ENCODE measurements at regions not wholly inside any gene's neighbourhood (a gene's known extent, or its start where the extent isn't known, plus 50 kb on each side); places are given as distances from the start of the nearest gene placed in this dataset.
"Not testable (repeated sequence)": the region's sequence is repeated elsewhere in the genome, so short reads cannot be mapped to it uniquely, and the experiment has no call there.

GRCh38 chr1:232440325-232441035 is 189.5 kb downstream of the SIPA1L2 start:
- no peak for DNase-seq

GRCh38 chr1:232439011-232439410 is 190.9 kb downstream of the SIPA1L2 start:
- no peak for DNase-seq

DNA sequence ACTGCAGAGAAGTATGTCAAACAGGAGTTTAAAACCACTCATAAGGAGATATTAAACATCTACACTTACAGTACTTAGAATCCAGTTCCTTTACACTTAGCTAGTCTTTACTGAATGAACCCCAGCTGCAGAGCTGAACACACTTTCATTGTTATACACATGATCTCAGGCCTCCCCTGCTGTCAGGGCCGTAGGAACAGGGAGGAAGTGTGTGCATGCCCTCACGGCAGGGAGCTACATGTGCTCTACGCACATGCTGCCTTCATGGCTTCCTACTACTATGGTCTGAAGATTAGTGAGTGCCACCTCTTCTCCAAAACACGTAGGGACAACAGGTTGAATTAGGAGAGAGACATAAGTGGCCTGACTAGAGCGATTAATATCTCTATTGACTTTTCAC is 191.5 kb downstream of the SIPA1L2 start:
- DNase-seq: no peak

DNA sequence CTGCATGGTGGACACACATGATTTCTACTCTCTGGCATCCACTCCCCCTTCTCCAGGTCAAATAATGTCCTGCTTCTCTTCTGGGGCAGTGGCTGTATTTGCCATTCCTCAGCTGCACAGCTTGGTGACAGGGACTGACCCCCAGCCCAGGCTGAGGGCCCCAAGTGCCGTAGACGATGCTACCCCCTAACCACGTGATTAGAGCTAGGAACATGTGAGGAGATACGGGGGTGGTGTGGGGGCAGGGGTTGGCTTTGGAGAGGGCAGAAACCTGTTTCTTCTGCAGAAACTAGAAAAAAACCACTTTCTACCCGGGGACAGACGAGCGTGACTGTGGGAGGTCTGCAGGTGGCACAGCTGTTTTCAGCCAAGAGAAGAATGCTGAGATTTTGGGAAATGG is 192.4 kb downstream of the SIPA1L2 start:
- no peak for DNase-seq

DNA sequence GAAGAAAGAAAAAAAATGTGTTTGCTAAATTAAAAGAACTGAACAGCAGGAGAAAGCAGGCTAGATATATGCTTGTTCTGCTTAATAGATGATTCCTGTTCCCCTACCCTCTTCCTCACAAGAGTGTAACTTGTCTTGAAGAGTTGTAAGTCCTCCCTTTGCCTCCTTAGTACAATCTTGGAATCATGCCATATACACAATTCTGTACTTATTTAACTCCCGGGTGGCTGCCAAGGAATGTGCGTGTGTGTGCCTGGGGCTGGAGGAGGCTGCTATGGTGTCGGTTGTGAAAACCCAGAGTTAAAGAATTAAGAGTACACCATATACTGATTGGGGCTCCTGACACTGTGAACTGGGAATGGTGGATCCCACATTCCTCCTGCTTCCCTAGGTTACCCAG is 194.2 kb downstream of the SIPA1L2 start:
- no peak for DNase-seq

DNA sequence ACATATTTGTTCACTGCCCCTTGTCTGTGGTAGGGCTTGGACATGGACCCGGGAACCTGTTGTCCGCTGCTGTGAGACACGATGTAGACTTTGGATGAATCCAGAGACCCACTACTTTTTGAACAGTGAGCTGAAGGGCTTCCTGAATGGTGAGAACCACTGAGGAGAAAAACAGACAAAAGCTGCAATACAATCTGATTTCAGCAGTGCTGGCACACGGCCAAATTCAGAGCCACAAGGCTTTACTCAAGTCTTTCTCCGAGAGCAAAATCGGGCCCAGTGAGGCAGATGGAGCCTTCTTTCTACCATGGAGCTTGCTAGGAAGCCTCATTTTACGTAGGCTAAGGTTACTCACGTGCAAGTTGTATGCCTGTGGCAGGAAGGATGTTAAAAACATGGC is 197.6 kb downstream of the SIPA1L2 start:
- DNase-seq: peak; percentile 2

- no peak for DNase-seq
Measured at GRCh38 chr1:232431748-232432147, 198.2 kb downstream of the SIPA1L2 start.

DNA sequence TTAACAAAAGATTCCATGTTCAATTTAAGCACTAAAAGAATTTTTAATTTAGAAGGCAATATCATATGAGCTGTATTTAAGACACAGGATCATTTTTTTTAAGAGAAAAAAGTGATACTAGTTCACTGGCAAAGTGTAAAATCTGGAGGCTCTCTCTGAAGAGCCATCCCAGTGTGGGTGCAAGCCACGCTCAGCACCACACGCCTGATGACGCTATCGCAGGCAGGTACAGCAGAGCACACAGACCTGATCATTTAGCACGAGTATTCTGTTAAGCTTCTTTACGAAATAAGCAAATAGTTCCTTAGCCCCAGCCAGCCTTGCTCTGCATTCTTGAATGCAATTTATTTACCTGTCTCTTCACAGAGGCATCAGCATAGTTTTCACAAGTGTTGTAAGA is 198.6 kb downstream of the SIPA1L2 start:
- DNase-seq: no peak

- no peak for DNase-seq
Measured at GRCh38 chr1:232430467-232430866, 199.5 kb downstream of the SIPA1L2 start.

DNA sequence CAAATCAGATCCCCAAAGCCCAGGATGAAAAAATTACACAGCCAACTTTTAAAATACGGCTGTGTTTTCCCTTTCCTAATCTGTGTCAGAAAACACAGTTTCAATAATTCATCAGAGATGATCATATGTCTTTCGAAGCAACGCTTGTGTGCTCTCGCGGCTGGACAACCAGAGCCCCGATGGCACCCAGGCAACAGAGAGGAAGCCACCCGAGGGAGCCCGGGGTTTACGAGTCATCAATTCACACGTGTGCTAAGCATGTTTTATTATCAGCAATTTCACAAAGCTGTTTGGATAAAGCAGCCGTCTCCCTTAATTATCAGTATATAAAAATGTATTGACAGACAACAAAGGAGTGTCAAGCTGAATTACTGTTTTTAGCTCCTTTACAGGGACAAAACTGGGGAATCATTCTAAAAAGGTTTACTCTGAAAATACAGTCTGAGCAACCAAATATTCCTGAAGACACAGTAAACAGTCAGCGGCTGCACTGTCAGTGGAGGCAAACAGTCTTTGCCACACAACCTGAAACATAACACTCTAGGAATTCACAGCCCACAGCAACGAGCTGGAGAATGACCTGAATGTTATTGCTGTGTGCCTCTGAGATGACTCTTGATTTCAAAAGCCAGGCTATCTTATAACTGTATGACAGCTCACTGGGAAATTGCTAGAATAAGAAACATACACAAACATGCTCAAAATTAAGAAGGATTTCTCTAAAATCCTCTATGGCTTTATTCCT is 201.0 kb downstream of the SIPA1L2 start:
- no peak for DNase-seq

DNA sequence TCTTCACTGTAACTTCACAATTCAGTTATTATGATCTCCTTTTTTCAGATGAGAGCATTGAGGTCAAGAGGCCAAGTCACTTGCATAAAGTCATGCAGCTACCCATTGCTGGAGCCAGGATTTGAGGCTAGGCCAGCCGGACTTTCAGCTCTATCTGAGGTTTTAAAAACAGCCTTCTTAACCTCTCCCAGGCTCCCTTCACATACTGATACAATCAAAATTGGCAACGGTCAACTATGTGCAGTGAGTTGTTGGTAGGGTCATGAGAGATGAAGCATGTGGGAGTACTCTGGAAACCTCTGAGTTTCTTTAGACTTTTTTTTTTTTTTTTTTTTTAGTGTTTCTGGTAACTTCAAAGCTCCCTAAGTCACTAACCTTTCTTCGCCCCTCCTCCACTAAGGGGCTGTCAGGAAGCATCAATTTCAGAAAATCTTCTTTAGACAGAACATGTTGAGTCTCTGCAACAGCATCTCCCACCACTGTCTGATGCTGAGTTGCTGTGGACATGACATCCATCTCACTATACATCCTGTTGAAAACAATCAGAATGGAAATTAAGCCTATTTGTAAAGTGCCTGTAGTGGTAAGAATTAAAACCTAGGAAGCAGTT is 201.8 kb downstream of the SIPA1L2 start:
- no peak for DNase-seq

- DNase-seq: no peak
Measured at GRCh38 chr1:232426801-232427200, 203.1 kb downstream of the SIPA1L2 start.

DNA sequence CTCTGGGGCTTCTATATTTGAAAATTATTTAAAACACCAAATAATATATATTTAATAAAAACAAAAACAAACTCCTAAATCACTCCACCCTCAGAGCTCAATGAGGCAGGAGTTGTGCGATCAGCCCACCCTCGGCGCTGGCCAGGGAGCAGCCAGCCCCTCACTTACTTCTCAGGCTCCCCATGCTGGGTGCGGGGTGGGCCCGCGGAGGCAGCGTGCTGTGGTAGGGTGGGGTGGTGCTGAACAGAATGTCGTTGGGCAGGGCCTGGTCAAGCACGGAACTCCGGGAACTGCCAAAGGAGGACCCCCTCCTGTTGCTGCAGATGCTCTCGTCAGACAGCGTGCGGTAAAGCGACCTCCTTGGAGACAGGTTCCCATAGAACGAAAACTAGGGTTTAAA is 204.5 kb downstream of the SIPA1L2 start:
- DNase-seq: no peak

GRCh38 chr1:232423591-232423990 is 206.3 kb downstream of the SIPA1L2 start:
- DNase-seq: no peak

DNA sequence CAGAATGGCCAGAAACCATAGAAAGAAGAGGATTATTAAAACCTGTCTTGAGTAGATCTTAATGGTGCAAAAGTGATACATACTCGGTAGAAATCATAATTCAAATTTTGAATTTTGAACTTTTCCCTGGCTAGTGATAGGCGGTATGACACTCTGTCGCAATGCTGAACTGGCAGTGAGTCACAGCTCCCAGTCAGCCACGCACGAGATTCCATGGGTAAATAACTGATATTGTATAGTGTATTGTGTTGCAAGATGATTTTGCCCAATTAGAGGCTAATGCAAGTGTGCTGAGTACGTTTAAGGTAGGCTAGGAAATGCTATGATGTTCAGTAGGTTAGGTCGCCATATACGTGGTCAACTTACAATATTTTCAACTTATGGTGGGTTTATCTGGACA is 207.0 kb downstream of the SIPA1L2 start:
- no peak for DNase-seq

GRCh38 chr1:232422098-232422497 is 207.8 kb downstream of the SIPA1L2 start:
- DNase-seq: no peak

DNA sequence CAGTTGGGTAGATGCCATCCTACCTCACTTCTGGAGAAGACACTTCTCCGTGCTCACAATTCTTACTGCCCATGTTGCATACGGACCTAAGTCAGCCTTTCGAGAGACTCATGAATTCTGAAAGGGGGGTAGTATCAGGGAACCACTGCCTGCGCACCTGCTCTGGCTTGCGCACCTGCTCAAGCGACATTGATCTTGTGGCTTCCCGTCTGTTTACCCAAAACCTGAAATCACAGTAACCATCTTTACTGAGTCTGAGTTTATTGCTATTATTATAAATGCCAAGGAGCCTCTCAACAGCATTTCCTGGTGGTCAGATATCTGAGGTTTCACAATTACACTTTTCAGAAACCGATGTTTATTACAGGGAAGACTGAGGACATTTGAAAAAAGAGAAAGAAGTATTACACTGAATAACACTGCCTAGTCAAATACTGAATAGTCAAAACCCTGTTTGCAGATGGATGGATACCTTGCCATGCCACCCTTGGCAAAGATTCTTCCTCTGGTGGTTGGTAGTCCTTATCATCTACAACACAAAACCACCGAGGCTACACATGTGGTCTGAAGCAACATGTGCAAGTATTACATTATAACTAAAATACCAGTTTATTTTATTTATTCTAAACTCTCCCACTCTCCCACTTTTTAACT is 208.7 kb downstream of the SIPA1L2 start:
- DNase-seq: peak; percentile 83

GRCh38 chr1:232417636-232418248 is 212.2 kb downstream of the SIPA1L2 start:
- no peak for DNase-seq

- peak; percentile 40 for DNase-seq
Measured at GRCh38 chr1:232416026-232416568, 213.8 kb downstream of the SIPA1L2 start.

DNA sequence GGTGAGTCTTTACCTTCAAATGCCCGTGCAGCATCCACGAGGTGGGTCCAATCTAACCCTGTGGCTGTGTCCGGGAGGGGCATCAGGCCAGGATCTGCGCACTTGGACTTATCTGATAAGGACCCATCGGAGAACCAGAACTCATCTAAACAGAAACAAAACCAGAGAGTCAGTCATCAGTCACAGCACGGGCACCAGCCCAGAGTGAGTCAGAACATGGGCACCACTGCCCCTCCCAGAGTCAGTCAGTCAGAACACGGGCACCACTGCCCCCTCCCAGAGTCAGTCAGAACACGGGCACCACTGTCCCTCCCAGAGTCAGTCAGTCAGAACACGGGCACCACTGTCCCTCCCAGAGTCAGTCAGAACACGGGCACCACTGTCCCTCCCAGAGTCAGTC is 214.5 kb downstream of the SIPA1L2 start:
- DNase-seq: not testable (repeated sequence)

DNA sequence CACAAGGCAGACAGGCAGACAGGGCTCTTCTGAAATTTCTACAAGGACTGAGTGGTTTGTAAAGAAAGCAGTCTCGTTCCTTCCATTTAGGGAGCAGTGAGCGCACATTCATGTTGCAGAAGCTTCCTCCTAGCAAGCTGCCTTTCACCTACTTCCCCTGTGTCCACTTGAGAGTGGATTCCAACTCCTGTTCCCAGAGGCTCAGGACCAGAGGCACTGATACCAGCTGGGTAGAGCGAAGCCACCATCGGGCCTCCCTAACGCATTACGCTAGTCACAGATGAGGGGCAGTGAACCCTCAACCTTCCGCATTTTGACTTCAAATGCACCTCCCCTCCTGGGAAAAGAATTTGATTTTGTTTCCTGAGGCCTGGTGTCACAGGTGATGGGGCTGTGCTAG is 215.8 kb downstream of the SIPA1L2 start:
- DNase-seq: no peak

DNA sequence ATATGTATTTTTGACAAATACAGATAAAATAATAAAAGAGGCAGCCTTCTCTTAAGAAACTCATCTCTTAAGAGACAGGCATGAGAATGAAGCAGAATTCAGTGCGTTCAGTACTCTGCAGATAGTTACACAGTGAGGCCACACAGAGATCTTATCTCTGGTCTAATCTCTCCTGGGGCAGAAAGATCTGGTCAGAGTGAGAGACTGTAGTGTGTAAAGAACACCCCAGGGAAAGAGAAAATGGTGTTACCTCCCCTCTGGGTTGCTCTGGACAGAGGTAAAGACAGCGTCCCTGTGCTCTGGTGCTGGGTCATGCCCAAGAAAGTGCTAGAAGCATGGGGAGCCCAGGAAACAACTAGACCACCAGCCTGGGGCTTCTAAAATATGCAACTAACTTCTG is 216.3 kb downstream of the SIPA1L2 start:
- no peak for DNase-seq

DNA sequence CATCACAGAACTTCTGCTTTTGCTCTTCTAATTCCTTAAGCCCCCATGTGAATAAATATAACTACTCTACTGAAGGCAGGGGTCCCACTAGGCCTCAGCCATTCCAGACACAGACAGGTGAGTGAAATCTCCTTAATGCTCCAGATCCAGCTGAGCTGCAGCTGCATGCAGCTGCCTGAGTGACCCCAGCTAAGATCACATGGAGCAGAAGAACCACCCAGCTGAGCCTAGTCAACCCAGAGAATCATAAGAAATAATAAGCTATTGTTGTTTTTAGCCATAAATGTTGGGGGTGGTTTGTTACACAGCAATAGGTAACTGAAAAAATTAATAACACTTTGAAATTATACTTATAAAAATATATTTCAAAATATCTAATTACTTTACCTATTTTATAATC is 220.3 kb downstream of the SIPA1L2 start:
- DNase-seq: no peak

All from NCI-H1105 treated with DMSO at 0.1 percent for 48 hours (cell line).